Muscle of leg (tissue), 3 donors: ENCODE measurements at regions not wholly inside any gene's neighbourhood (a gene's known extent, or its start where the extent isn't known, plus 50 kb on each side); places are given as distances from the start of the nearest gene placed in this dataset.
A peak's percentile ranks its signal among the peaks of the same experiment; 100 is the strongest.

Source experiments
- DNase-seq: peaks from one replicate; pipeline ENCODE4 v3.0.0; 2013
- H3K27ac ChIP-seq: one replicate; pipeline ENCODE4 v1.5.1; 2013; ENCODE audit warnings: mild to moderate bottlenecking, low read length, control low read depth
- H3K27me3 ChIP-seq: one replicate; pipeline ENCODE4 v1.6.1; 2013; ENCODE audit warnings: low read length; ENCODE audit not compliant: control insufficient read depth, insufficient read depth
- H3K36me3 ChIP-seq: one replicate; pipeline ENCODE4 v1.6.1; 2013; ENCODE audit warnings: low read length; ENCODE audit not compliant: control insufficient read depth, insufficient read depth
- H3K4me1 ChIP-seq: one replicate; pipeline ENCODE4 v1.6.1; 2013; ENCODE audit warnings: low read length; ENCODE audit not compliant: control insufficient read depth, insufficient read depth
- H3K4me3 ChIP-seq: one replicate; pipeline ENCODE4 v1.5.1; 2013; ENCODE audit warnings: low read length, control low read depth
- H3K9me3 ChIP-seq: replicated peaks from 2 replicates; pipeline ENCODE4 v1.6.1; 2013; ENCODE audit warnings: low read depth, low read length; ENCODE audit not compliant: control insufficient read depth
- WGBS: methylation state at CpG from one replicate; pipeline ENCODE4 v1.1.5; 2013; ENCODE audit warnings: missing lambda C conversion rate; ENCODE audit not compliant: insufficient coverage; 5-methylcytosine and 5-hydroxymethylcytosine counted together

- no peak overlapping the region for H3K27ac ChIP-seq
Measured at GRCh38 chr12:63326260-63326659, 175.3 kb upstream of the AVPR1A start.

DNA sequence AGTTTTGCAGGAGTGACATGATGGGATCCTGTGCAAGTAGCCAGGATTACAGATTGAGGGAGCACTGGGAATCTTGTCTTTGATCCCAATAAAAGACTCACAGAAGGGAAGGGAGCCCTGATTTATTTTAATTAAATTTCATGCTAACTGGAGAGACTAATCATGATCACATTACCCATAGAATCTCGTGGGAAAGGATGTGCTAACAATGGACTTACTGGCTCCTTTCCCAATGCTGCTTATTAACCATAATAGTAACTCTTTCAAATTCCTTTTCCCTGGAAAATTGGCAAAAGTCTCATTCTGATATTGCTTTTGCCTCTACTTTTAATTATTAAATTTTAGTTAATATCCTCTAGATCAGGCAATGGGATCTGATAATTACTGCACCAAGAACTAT is 174.8 kb upstream of the AVPR1A start:
- no CpG with 5 or more reads among the region's 1 CpG for WGBS
- peak; percentile 25 for DNase-seq
- no peaks in the 10 kb centered on the region for H3K27me3 ChIP-seq

More at GRCh38 chr12:63326260-63326659, 175.3 kb upstream of the AVPR1A start:
- no peaks in the 10 kb centered on the region for H3K4me1 ChIP-seq
- H3K4me3 ChIP-seq = no peak overlapping the region
- peak; percentile 33 for DNase-seq
- no peaks in the 10 kb centered on the region for H3K27me3 ChIP-seq
- no peaks in the 10 kb centered on the region for H3K36me3 ChIP-seq
- no peaks in the 10 kb centered on the region for H3K9me3 ChIP-seq

GRCh38 chr12:63323942-63324341 is 172.9 kb upstream of the AVPR1A start:
- Histone ChIP-seq H3K4me1 (no peaks in the 10 kb centered on the region), H3K27me3 (no peaks in the 10 kb centered on the region), H3K36me3 (no peaks in the 10 kb centered on the region), H3K4me3 (no peak overlapping the region), H3K27ac (no peak overlapping the region), H3K9me3 (no peaks in the 10 kb centered on the region)
- 80% methylated on average over 2 of the region's 2 CpGs for WGBS
- DNase-seq = no peak

More for the DNA sequence above, 174.8 kb upstream of the AVPR1A start:
- H3K36me3 ChIP-seq = no peaks in the 10 kb centered on the region
- H3K9me3 ChIP-seq = no peaks in the 10 kb centered on the region
- H3K27ac ChIP-seq = no peak overlapping the region
- no peaks in the 10 kb centered on the region for H3K4me1 ChIP-seq
- H3K4me3 ChIP-seq = no peak overlapping the region

DNA sequence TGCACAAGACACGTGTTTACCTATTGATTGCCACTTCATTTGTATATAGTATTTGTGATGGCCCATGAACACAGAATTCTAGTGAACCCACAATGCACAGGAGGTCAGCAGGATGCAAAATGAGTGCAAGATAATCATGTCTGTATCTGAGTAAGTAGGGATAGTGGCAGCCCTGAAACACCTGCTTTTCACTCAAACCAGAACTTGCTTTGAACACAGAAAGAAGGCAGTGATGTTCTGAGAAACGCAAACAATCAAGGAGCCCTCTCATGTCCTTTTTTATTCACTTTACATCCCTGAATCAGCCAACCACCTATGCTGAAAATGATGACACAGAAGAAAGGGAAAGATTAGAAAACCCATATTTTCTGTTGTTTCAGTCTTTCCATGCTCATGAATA is 170.4 kb upstream of the AVPR1A start:
- no peaks in the 10 kb centered on the region for H3K4me1 ChIP-seq
- H3K4me3 ChIP-seq = no peak overlapping the region
- H3K27me3 ChIP-seq = no peaks in the 10 kb centered on the region
- 100% methylated on average over 1 of the region's 2 CpGs for WGBS
- DNase-seq = no peak
- H3K27ac ChIP-seq = no peak overlapping the region
- no peaks in the 10 kb centered on the region for H3K9me3 ChIP-seq
- H3K36me3 ChIP-seq = no peaks in the 10 kb centered on the region

- no peak for DNase-seq
- H3K9me3 ChIP-seq = no peaks in the 10 kb centered on the region
- no peaks in the 10 kb centered on the region for H3K4me1 ChIP-seq
- H3K36me3 ChIP-seq = no peaks in the 10 kb centered on the region
- no peaks in the 10 kb centered on the region for H3K27me3 ChIP-seq
- no peak overlapping the region for H3K4me3 ChIP-seq
- 80% methylated on average over 2 of the region's 4 CpGs for WGBS
- no peak overlapping the region for H3K27ac ChIP-seq
Measured at GRCh38 chr12:63319936-63320633, 169.1 kb upstream of the AVPR1A start.

GRCh38 chr12:63319386-63319785 is 168.4 kb upstream of the AVPR1A start:
- H3K27me3 ChIP-seq = no peaks in the 10 kb centered on the region
- no peaks in the 10 kb centered on the region for H3K36me3 ChIP-seq
- no peaks in the 10 kb centered on the region for H3K9me3 ChIP-seq
- H3K27ac ChIP-seq = no peak overlapping the region
- no peak for DNase-seq
- H3K4me1 ChIP-seq = no peaks in the 10 kb centered on the region
- no peak overlapping the region for H3K4me3 ChIP-seq

DNA sequence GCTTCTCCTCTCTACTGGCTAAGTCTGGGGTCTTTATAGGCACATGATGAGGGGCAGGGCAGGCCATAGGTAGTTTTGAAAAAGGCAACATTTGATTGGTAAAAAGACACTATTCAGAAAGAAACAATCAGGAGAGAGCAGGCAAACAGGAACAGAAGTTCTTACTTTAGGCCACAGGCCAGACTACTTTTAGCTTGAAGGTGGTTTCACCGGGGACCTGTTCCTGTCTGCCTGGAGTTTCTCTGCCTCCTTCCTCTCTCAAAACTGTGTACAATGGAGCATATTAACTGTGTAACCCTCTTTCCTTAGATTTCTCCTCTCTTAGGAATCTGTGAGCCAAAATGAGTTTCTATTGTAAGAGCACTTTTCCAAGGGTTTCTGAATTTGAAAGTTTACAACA is 167.9 kb upstream of the AVPR1A start:
- no peak overlapping the region for H3K27ac ChIP-seq
- WGBS = no CpG with 5 or more reads among the region's 1 CpG
- H3K27me3 ChIP-seq = no peaks in the 10 kb centered on the region
- no peak for DNase-seq
- H3K9me3 ChIP-seq = no peaks in the 10 kb centered on the region
- no peaks in the 10 kb centered on the region for H3K36me3 ChIP-seq
- H3K4me3 ChIP-seq = no peak overlapping the region
- no peaks in the 10 kb centered on the region for H3K4me1 ChIP-seq

- Histone ChIP-seq H3K9me3 (no peaks in the 10 kb centered on the region), H3K27me3 (no peaks in the 10 kb centered on the region), H3K4me3 (no peak overlapping the region), H3K4me1 (no peaks in the 10 kb centered on the region), H3K36me3 (no peaks in the 10 kb centered on the region), H3K27ac (no peak overlapping the region)
- no peak for DNase-seq
- WGBS = 92% methylated on average over 6 of the region's 7 CpGs
Measured at GRCh38 chr12:63318313-63318712, 167.3 kb upstream of the AVPR1A start.

GRCh38 chr12:63317880-63318279 is 166.9 kb upstream of the AVPR1A start:
- Histone ChIP-seq H3K9me3 (no peaks in the 10 kb centered on the region), H3K4me1 (no peaks in the 10 kb centered on the region), H3K36me3 (no peaks in the 10 kb centered on the region), H3K27ac (no peak overlapping the region), H3K4me3 (no peak overlapping the region), H3K27me3 (no peaks in the 10 kb centered on the region)
- WGBS = 86% methylated on average over 4 of the region's 5 CpGs
- DNase-seq = no peak

DNA sequence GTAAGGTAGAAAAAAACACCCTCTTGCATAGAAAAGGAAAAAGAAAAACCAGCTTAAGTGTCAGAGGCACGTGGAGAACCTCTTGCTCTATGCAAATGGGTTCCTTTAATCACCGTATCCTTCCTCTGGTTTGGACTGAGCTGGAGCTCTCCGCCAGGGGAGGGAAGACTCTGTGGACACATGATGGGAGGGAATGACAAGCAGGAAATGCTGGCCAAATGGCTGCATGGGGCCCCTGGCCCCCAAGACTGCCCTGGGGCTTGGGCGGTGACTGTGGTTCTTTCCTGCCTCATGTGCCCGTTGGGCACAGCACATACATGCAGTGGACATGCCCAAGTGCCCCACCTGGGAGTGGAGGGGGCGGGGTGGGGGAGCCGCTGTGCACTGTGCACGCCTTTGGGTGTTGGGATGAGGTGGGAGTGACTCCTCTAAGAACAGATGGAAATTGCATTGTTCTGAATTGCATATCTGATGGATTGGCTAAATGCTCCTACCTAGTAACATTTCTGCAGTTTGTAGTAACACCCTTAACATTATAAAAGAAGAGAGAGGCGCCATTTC is 166.4 kb upstream of the AVPR1A start:
- H3K4me1 ChIP-seq = no peaks in the 10 kb centered on the region
- H3K9me3 ChIP-seq = no peaks in the 10 kb centered on the region
- no peak for DNase-seq
- H3K4me3 ChIP-seq = no peak overlapping the region
- H3K27ac ChIP-seq = no peak overlapping the region
- H3K36me3 ChIP-seq = no peaks in the 10 kb centered on the region
- WGBS = 75% methylated on average over 6 of the region's 9 CpGs
- H3K27me3 ChIP-seq = no peaks in the 10 kb centered on the region

DNA sequence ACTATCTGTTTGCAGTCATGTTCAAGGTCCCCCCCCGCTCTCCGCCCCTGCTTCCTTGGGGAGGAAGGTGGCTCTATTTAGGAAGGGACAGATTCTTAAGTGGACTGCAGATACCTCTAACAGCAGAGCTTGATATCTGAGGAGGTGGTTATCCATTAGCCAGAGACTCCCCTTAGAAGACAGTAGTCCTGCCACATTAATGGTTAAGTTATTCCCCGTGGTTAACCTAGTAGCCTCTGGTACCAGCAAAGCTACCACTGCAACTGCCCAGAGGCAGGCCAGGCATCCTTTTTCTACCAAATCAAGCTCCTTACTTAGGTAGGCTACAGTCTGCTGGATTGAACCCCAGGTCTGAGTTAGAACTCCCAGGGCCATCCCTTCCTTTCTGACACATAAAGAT is 162.1 kb upstream of the AVPR1A start:
- Histone ChIP-seq H3K4me3 (no peak overlapping the region), H3K27me3 (no peaks in the 10 kb centered on the region), H3K36me3 (no peaks in the 10 kb centered on the region), H3K27ac (no peak overlapping the region), H3K4me1 (no peaks in the 10 kb centered on the region), H3K9me3 (peaks cover 4% of the 10 kb centered on the region)
- no CpG with 5 or more reads among the region's 3 CpGs for WGBS
- no peak for DNase-seq
